ENCODE measurements at regions not wholly inside any gene's neighbourhood (a gene's known extent, or its start where the extent isn't known, plus 50 kb on each side); places are given as distances from the start of the nearest gene placed in this dataset.

DNA sequence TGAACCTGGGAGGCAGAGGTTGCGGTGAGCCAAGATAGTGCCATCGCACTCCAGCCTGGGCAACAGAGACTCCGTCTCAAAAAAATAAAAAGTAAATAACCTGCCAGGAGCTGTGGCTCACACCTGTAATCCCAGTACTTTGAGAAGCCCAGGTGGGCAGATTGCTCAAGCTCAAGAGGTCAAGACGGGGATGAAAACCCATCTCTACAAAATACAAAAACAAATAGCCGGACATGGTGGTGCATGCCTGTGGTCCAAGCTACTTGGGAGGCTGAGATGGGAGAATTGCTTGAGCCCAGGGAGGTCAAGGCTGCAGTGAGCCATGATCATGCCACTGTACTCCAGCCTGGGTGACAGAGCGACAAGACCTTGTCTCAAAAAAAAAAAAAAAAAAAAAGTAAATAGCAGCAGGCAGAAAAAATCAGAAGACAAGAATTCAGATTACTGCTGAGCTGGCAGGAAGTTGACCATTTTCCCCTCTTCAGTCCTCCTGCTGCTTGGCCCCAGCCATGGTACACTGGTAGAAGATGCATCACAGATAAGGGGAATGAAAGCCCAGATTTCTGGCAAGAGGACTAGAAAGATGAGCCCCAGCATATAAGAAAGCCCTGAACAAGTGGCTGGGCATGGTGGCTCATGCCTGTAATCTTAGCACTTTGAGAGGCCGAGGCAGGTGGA lies 97.6 kb downstream of the TOMM20 start:
- intact Hi-C loops (cut with micrococcal nuclease): no loop called here
- no peaks in the 10 kb centered on the region for H3K36me3 Mint-ChIP-seq

GRCh38 chr1:235027862-235028250 lies 100.8 kb downstream of the TOMM20 start:
- peaks cover 12 to 13% of the 10 kb centered on the region in 2 donors for H3K4me1 Mint-ChIP-seq
- 94% methylated on average over 9 of the region's 9 CpGs for WGBS (ENCODE audit: insufficient coverage)
- intact Hi-C loops (cut with micrococcal nuclease): no loop called here

More for the DNA sequence above, 97.6 kb downstream of the TOMM20 start:
- DNase-seq (no peak), ATAC-seq (no peak)
- Mint-ChIP-seq H3K27ac (no peak overlapping the region), H3K4me3 (peak overlapping the region; percentile 6), H3K9me3 (no peaks in the 10 kb centered on the region), H3K27me3 (ENCODE audit: low read depth in 2 of 2) (no peaks in the 10 kb centered on the region), H3K4me1 (peaks cover 12 to 13% of the 10 kb centered on the region in 2 donors)
- no peak overlapping the region for H3K4me3 ChIP-seq (ENCODE audit: low read length)
- WGBS (ENCODE audit: insufficient coverage): 89% methylated on average over 6 of the region's 7 CpGs
- no peaks in the 10 kb centered on the region for H3K27me3 ChIP-seq (ENCODE audit: control insufficient read depth, insufficient read depth, low read length)
- H3K27ac ChIP-seq (ENCODE audit: low read length): no peak overlapping the region
- peaks cover 30% of the 10 kb centered on the region for H3K4me1 ChIP-seq (ENCODE audit: control insufficient read depth, insufficient read depth, low read length)
- no peaks in the 10 kb centered on the region for H3K36me3 ChIP-seq (ENCODE audit: control insufficient read depth, insufficient read depth, low read length)
- H3K9me3 ChIP-seq (ENCODE audit: control insufficient read depth, insufficient read depth, low read length): no peaks in the 10 kb centered on the region
- TF ChIP-seq, protein P1, sequence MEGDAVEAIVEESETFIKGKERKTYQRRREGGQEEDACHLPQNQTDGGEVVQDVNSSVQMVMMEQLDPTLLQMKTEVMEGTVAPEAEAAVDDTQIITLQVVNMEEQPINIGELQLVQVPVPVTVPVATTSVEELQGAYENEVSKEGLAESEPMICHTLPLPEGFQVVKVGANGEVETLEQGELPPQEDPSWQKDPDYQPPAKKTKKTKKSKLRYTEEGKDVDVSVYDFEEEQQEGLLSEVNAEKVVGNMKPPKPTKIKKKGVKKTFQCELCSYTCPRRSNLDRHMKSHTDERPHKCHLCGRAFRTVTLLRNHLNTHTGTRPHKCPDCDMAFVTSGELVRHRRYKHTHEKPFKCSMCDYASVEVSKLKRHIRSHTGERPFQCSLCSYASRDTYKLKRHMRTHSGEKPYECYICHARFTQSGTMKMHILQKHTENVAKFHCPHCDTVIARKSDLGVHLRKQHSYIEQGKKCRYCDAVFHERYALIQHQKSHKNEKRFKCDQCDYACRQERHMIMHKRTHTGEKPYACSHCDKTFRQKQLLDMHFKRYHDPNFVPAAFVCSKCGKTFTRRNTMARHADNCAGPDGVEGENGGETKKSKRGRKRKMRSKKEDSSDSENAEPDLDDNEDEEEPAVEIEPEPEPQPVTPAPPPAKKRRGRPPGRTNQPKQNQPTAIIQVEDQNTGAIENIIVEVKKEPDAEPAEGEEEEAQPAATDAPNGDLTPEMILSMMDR (IDR thresholded peaks at IDR 0.05): no peak

GRCh38 chr1:235027076-235027861 lies 101.4 kb downstream of the TOMM20 start:
- Histone ChIP-seq H3K27ac (ENCODE audit: low read length) (no peak overlapping the region), H3K4me3 (ENCODE audit: low read length) (no peak overlapping the region), H3K4me1 (ENCODE audit: control insufficient read depth, insufficient read depth, low read length) (peaks cover 27% of the 10 kb centered on the region), H3K9me3 (ENCODE audit: control insufficient read depth, insufficient read depth, low read length) (no peaks in the 10 kb centered on the region), H3K27me3 (ENCODE audit: control insufficient read depth, insufficient read depth, low read length) (no peaks in the 10 kb centered on the region), H3K36me3 (ENCODE audit: control insufficient read depth, insufficient read depth, low read length) (no peaks in the 10 kb centered on the region)
- H3K9me3 Mint-ChIP-seq: no peaks in the 10 kb centered on the region
- H3K36me3 Mint-ChIP-seq: no peaks in the 10 kb centered on the region
- no peak for DNase-seq
- H3K27ac Mint-ChIP-seq: no peak overlapping the region
- no peak overlapping the region for H3K4me3 Mint-ChIP-seq
- no peak for ATAC-seq
- WGBS (ENCODE audit: insufficient coverage): over 99% methylated on average over 13 of the region's 13 CpGs
- no peaks in the 10 kb centered on the region for H3K27me3 Mint-ChIP-seq (ENCODE audit: low read depth in 2 of 2)
- TF ChIP-seq, protein P1 (IDR thresholded peaks at IDR 0.05): no peak
- H3K4me1 Mint-ChIP-seq: peaks cover 11% of the 10 kb centered on the region in 2 donors
- intact Hi-C loops (cut with micrococcal nuclease): no loop called here

More at GRCh38 chr1:235027862-235028250, 100.8 kb downstream of the TOMM20 start:
- Histone ChIP-seq H3K4me1 (ENCODE audit: control insufficient read depth, insufficient read depth, low read length) (peaks cover 33% of the 10 kb centered on the region), H3K9me3 (ENCODE audit: control insufficient read depth, insufficient read depth, low read length) (no peaks in the 10 kb centered on the region), H3K4me3 (ENCODE audit: low read length) (no peak overlapping the region), H3K36me3 (ENCODE audit: control insufficient read depth, insufficient read depth, low read length) (no peaks in the 10 kb centered on the region), H3K27me3 (ENCODE audit: control insufficient read depth, insufficient read depth, low read length) (no peaks in the 10 kb centered on the region), H3K27ac (ENCODE audit: low read length) (no peak overlapping the region)
- H3K27me3 Mint-ChIP-seq (ENCODE audit: low read depth in 2 of 2): no peaks in the 10 kb centered on the region
- TF ChIP-seq, protein P1 (IDR thresholded peaks at IDR 0.05): no peak
- H3K27ac Mint-ChIP-seq: no peak overlapping the region
- no peaks in the 10 kb centered on the region for H3K9me3 Mint-ChIP-seq
- no peak for ATAC-seq
- no peak for DNase-seq
- H3K4me3 Mint-ChIP-seq: no peak overlapping the region
- H3K36me3 Mint-ChIP-seq: no peaks in the 10 kb centered on the region
